CD4-positive, alpha-beta T cell (primary cell): ENCODE measurements at regions not wholly inside any gene's neighbourhood (a gene's known extent, or its start where the extent isn't known, plus 50 kb on each side); places are given as distances from the start of the nearest gene placed in this dataset.

Experiments
- ATAC-seq: fragments of 200-7000 bp; cut with Tn5 transposase; one replicate; pipeline ENCODE4 v1.10.0; 2022; ENCODE audit warnings: mild to moderate bottlenecking; ENCODE audit not compliant: poor library complexity
- CTCF ChIA-PET: fragments of 350-600 bp; sonication (Branson Sonifier 250); formaldehyde crosslinking; loops from one replicate; lab custom pipeline; 2021; ENCODE audit warnings: antibody characterized with exemption, inconsistent platforms; lab: Charles Lee
- POLR2A ChIA-PET: fragments of 350-600 bp; sonication (Branson Sonifier 250); formaldehyde crosslinking; loops from one replicate; lab custom pipeline; 2021; ENCODE audit warnings: antibody characterized with exemption, inconsistent platforms; lab: Charles Lee
- DNase-seq, 14 experiments: peaks; one replicate each; pipeline ENCODE4 v3.0.0-alpha.2; 2013 to 2020; ENCODE audit warnings: mixed read lengths in 2 of 14
- H3K27ac ChIP-seq, 2 donors: one replicate each; pipeline versions ENCODE4 v1.5.1 to v1.7.0; 2013; ENCODE audit warnings: low read length in 2 of 2, low read depth in 1 of 2, mild to moderate bottlenecking in 1 of 2
- H3K27me3 ChIP-seq, 2 experiments: 1 replicate in 1 of 2; 2 replicates in 1 of 2; pipeline versions ENCODE4 v1.6.1 to v1.7.0; 2013; ENCODE audit warnings: low read length in 2 of 2, control low read depth in 1 of 2, mild to moderate bottlenecking in 1 of 2, moderate library complexity in 1 of 2; ENCODE audit not compliant: insufficient read depth in 2 of 2, control insufficient read depth in 1 of 2
- H3K36me3 ChIP-seq: one replicate; pipeline ENCODE4 v1.6.1; 2013; ENCODE audit warnings: low read length, control low read depth; ENCODE audit not compliant: insufficient read depth
- H3K4me1 ChIP-seq: one replicate; pipeline ENCODE4 v1.6.1; 2013; ENCODE audit warnings: low read length, control low read depth; ENCODE audit not compliant: insufficient read depth
- H3K4me3 ChIP-seq: one replicate; pipeline ENCODE4 v1.5.1; 2013; ENCODE audit warnings: mild to moderate bottlenecking, low read length, moderate library complexity
- H3K9me3 ChIP-seq, 2 experiments: 1 replicate in 1 of 2; 2 replicates in 1 of 2; pipeline versions ENCODE4 v1.6.1 to v1.7.0; 2013; ENCODE audit warnings: low read length in 2 of 2, mild to moderate bottlenecking in 2 of 2, control low read depth in 1 of 2, moderate library complexity in 1 of 2; ENCODE audit not compliant: control insufficient read depth in 1 of 2, insufficient read depth in 1 of 2
- H3K27ac Mint-ChIP-seq: one replicate; pipeline ENCODE4 v1.8.0; 2020; ENCODE audit warnings: mixed read lengths
- H3K27me3 Mint-ChIP-seq: one replicate; pipeline ENCODE4 v1.8.0; 2021; ENCODE audit warnings: mixed read lengths
- H3K36me3 Mint-ChIP-seq: one replicate; pipeline ENCODE4 v1.8.0; 2021; ENCODE audit warnings: low read depth, mixed read lengths
- H3K4me1 Mint-ChIP-seq: one replicate; pipeline ENCODE4 v1.8.0; 2021; ENCODE audit warnings: low read depth, mixed read lengths
- H3K4me3 Mint-ChIP-seq: one replicate; pipeline ENCODE4 v1.8.0; 2020; ENCODE audit warnings: mild to moderate bottlenecking, mixed read lengths
- H3K9me3 Mint-ChIP-seq: one replicate; pipeline ENCODE4 v1.8.0; 2020; ENCODE audit warnings: mixed read lengths
- intact Hi-C, 2 experiments: fragments of 100-400 bp; cut with DNase I in 1 of 2; cut with micrococcal nuclease in 1 of 2; formaldehyde crosslinking; loops; one replicate each; pipeline versions ENCODE4 v1.15.1 to v1.9.0; 2023 to 2025; cut with DNase I, micrococcal nuclease
- TF ChIP-seq, protein P1 (sequence below): fragments of 200-600 bp; IDR thresholded peaks from one replicate; pipeline ENCODE4 v1.8.0; 2022; ENCODE audit warnings: antibody characterized with exemption, mild to moderate bottlenecking

DNA sequence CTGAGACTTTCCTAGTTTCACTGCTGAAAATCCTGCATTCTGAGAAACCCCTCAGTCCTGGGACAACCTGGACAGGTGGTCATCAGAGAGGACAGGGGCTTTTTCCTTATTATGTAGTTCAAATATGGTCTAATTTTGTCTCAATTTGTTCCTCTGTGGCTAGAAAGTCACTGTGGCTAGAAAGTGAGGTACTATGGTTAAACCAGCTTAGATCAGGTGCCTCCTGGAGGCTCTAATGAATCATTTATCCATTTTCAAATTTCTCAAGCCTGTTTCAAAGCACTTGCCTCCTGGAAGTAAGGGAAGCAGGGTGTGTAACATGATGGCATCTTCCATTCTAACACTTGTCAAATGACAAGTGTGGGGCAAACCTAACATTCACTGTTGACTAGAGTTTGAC is 326.8 kb downstream of the PIK3C3 start:
- no peaks in the 10 kb centered on the region for H3K36me3 ChIP-seq
- POLR2A ChIA-PET: no interaction called here
- Mint-ChIP-seq H3K36me3 (no peaks in the 10 kb centered on the region), H3K27ac (no peak overlapping the region), H3K27me3 (no peaks in the 10 kb centered on the region), H3K9me3 (no peaks in the 10 kb centered on the region), H3K4me3 (no peak overlapping the region), H3K4me1 (no peaks in the 10 kb centered on the region)
- H3K27ac ChIP-seq: no peak overlapping the region
- TF ChIP-seq, protein P1, sequence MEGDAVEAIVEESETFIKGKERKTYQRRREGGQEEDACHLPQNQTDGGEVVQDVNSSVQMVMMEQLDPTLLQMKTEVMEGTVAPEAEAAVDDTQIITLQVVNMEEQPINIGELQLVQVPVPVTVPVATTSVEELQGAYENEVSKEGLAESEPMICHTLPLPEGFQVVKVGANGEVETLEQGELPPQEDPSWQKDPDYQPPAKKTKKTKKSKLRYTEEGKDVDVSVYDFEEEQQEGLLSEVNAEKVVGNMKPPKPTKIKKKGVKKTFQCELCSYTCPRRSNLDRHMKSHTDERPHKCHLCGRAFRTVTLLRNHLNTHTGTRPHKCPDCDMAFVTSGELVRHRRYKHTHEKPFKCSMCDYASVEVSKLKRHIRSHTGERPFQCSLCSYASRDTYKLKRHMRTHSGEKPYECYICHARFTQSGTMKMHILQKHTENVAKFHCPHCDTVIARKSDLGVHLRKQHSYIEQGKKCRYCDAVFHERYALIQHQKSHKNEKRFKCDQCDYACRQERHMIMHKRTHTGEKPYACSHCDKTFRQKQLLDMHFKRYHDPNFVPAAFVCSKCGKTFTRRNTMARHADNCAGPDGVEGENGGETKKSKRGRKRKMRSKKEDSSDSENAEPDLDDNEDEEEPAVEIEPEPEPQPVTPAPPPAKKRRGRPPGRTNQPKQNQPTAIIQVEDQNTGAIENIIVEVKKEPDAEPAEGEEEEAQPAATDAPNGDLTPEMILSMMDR: no peak
- no peaks in the 10 kb centered on the region for H3K9me3 ChIP-seq
- H3K4me1 ChIP-seq: no peaks in the 10 kb centered on the region
- ATAC-seq (no peak), DNase-seq (no peak)
- intact Hi-C loops: no loop called here
- CTCF ChIA-PET: interaction anchor here (1.3 kb wide), 1 partner anchor 8 kb away, joined by 3 read pairs; no protein-coding TSS in a partner anchor
- H3K27me3 ChIP-seq: no peaks in the 10 kb centered on the region
- H3K4me3 ChIP-seq: no peak overlapping the region

DNA sequence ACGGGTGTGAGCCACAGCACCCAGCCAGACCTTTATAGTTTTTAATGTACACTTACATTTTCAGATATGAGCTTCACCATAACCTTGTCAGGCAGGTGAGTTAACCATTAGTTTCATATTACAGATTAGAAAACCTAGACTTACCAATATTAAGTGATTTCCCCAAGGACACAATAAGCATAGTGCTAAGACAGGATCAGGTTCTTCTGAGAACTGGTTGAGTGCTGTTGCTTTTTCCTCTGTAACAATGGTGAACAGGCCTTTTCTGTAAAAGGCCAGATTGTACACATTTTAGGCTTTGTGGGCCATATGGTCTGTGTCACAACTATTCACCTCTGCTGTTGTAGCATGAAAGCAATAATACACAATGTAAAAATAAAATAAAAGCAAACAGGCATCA is 332.0 kb downstream of the PIK3C3 start:
- TF ChIP-seq, protein P1: no peak
- H3K36me3 ChIP-seq: no peaks in the 10 kb centered on the region
- ChIA-PET POLR2A (no interaction called here), CTCF (no interaction called here)
- Mint-ChIP-seq H3K9me3 (no peaks in the 10 kb centered on the region), H3K4me3 (no peak overlapping the region), H3K4me1 (no peaks in the 10 kb centered on the region), H3K36me3 (no peaks in the 10 kb centered on the region), H3K27ac (no peak overlapping the region), H3K27me3 (no peaks in the 10 kb centered on the region)
- no peak overlapping the region for H3K27ac ChIP-seq
- DNase-seq (no peak), ATAC-seq (no peak)
- no peaks in the 10 kb centered on the region for H3K27me3 ChIP-seq
- H3K4me3 ChIP-seq: no peak overlapping the region
- no peaks in the 10 kb centered on the region for H3K4me1 ChIP-seq
- intact Hi-C loops: no loop called here
- H3K9me3 ChIP-seq: no peaks in the 10 kb centered on the region

DNA sequence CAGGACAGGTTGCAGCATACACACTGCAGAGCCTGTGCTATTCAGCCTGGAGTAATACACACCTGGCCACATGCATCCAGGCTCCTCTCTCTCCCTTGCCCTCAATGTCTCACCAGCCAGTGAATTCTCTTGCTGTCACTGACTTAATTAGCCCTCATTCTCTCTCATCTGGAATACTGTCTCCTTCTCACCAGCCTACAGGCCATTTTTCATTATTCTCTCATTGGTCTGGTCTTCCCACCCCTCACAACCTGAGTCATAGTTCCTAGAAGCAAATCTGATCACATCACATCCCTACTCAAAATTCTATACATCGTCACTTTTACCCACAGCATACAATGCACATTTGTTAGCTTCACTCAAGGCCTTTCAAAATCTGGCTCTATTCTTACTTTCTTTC is 333.1 kb downstream of the PIK3C3 start:
- Mint-ChIP-seq H3K4me1 (no peaks in the 10 kb centered on the region), H3K27me3 (no peaks in the 10 kb centered on the region), H3K36me3 (no peaks in the 10 kb centered on the region), H3K4me3 (no peak overlapping the region), H3K27ac (no peak overlapping the region), H3K9me3 (no peaks in the 10 kb centered on the region)
- intact Hi-C loops: no loop called here
- ChIA-PET CTCF (no interaction called here), POLR2A (no interaction called here)
- TF ChIP-seq, protein P1: no peak
- Histone ChIP-seq H3K36me3 (no peaks in the 10 kb centered on the region), H3K4me1 (no peaks in the 10 kb centered on the region), H3K27ac (no peak overlapping the region), H3K4me3 (no peak overlapping the region), H3K9me3 (no peaks in the 10 kb centered on the region), H3K27me3 (no peaks in the 10 kb centered on the region)
- DNase-seq (no peak), ATAC-seq (no peak)
